Loucy (cell line): ENCODE measurements at regions not wholly inside any gene's neighbourhood (a gene's known extent, or its start where the extent isn't known, plus 50 kb on each side); places are given as distances from the start of the nearest gene placed in this dataset.

Experiments used
- CTCF ChIP-seq: fragments of 200-600 bp; sonication (generic); conservative IDR thresholded peaks from 2 replicates; pipeline ENCODE4 v1.5.1; 2014; ENCODE audit warnings: mild to moderate bottlenecking, antibody characterized with exemption, low read length
- EZH2phosphoT487 ChIP-seq: fragments of 200-600 bp; IDR thresholded peaks from 2 replicates; pipeline ENCODE4 v1.6.1; 2018; ENCODE audit warnings: antibody characterized with exemption, mild to moderate bottlenecking, moderate library complexity, borderline replicate concordance

- no peak for TF ChIP-seq CTCF
- TF ChIP-seq EZH2phosphoT487, result no peak
These were observed 285.8 kb downstream of the COG6 start for GRCh38 chr13:39941236-39941635.
